Natural killer cell (primary cell): ENCODE measurements at regions not wholly inside any gene's neighbourhood (a gene's known extent, or its start where the extent isn't known, plus 50 kb on each side); places are given as distances from the start of the nearest gene placed in this dataset.

Source experiments
- ATAC-seq, 3 donors: fragments of 150-1000 bp in 2 of 3; fragments of 200-7000 bp in 1 of 3; cut with Tn5 transposase; 1 replicate in 1 of 3; 2 replicates in 2 of 3; pipeline ENCODE4 v1.10.0; 2021; ENCODE audit warnings: mild to moderate bottlenecking in 2 of 3, moderate library complexity in 2 of 3
- DNase-seq, 2 donors: peaks; one replicate each; pipeline versions ENCODE4 v3.0.0 to v3.0.0-alpha.2; 2013 to 2021; ENCODE audit warnings: mixed read lengths in 1 of 2
- H3K27ac ChIP-seq: one replicate; pipeline ENCODE4 v1.5.1; 2013; ENCODE audit warnings: mild to moderate bottlenecking, low read length
- H3K27me3 ChIP-seq: one replicate; pipeline ENCODE4 v1.6.1; 2013; ENCODE audit warnings: low read length; ENCODE audit not compliant: control insufficient read depth, insufficient read depth
- H3K36me3 ChIP-seq: one replicate; pipeline ENCODE4 v1.6.1; 2013; ENCODE audit warnings: low read length; ENCODE audit not compliant: control insufficient read depth, insufficient read depth
- H3K4me1 ChIP-seq: one replicate; pipeline ENCODE4 v1.6.1; 2013; ENCODE audit warnings: low read length; ENCODE audit not compliant: control insufficient read depth, insufficient read depth
- H3K4me3 ChIP-seq: one replicate; pipeline ENCODE4 v1.5.1; 2013; ENCODE audit warnings: low read length
- H3K9me3 ChIP-seq: one replicate; pipeline ENCODE4 v1.6.1; 2013; ENCODE audit warnings: low read length; ENCODE audit not compliant: control insufficient read depth, insufficient read depth
- H3K27ac Mint-ChIP-seq, 2 donors: one replicate each; pipeline ENCODE4 v1.8.0; 2022; ENCODE audit warnings: mild to moderate bottlenecking in 2 of 2, mixed read lengths in 2 of 2, moderate library complexity in 1 of 2
- H3K27me3 Mint-ChIP-seq, 2 donors: one replicate each; pipeline ENCODE4 v1.8.0; 2022; ENCODE audit warnings: low read depth in 2 of 2, mixed read lengths in 2 of 2
- H3K36me3 Mint-ChIP-seq: one replicate; pipeline ENCODE4 v1.8.0; 2022; ENCODE audit warnings: mixed read lengths
- H3K4me1 Mint-ChIP-seq, 2 donors: one replicate each; pipeline ENCODE4 v1.8.0; 2022; ENCODE audit warnings: mixed read lengths in 2 of 2
- H3K4me3 Mint-ChIP-seq: one replicate; pipeline ENCODE4 v1.8.0; 2022; ENCODE audit warnings: mild to moderate bottlenecking, moderate library complexity, mixed read lengths
- H3K9me3 Mint-ChIP-seq, 2 donors: one replicate each; pipeline ENCODE4 v1.8.0; 2022; ENCODE audit warnings: mixed read lengths in 2 of 2
- whole genome bisulfite sequencing: methylation state at CpG from one replicate; pipeline ENCODE4 v1.1.7; 2013; ENCODE audit warnings: missing lambda C conversion rate; ENCODE audit not compliant: insufficient coverage; 5-methylcytosine and 5-hydroxymethylcytosine counted together
- intact Hi-C: fragments of 100-400 bp; cut with micrococcal nuclease; formaldehyde crosslinking; loops from one replicate; pipeline ENCODE4 v1.14.2; 2022
- TF ChIP-seq, protein P1 (sequence below): fragments of 200-600 bp; IDR thresholded peaks from one replicate; pipeline ENCODE4 v1.8.0; 2022; ENCODE audit warnings: antibody characterized with exemption

DNA sequence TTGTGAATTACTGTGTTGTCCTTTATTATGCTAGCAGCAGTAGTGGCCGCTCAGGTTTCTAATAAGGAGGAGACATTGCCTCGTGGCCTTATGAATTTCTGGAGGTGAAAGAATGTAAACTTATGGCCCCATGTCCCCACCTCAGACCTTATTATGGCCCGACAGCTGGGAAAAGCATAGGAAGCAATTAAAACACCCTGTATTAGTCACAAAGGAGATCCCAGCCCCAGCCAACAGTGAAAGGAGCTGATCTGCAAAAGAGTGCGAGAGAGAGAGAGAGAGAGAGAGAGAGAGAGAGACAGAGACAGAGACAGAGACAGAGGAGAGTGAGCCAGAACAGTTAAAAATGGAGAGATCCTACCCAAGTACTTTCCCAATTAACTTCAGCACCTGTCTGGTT is 269.3 kb downstream of the DMRT2 start:
- ATAC-seq (no peak), DNase-seq (no peak)
- Histone ChIP-seq H3K27ac (no peak overlapping the region), H3K4me3 (no peak overlapping the region), H3K9me3 (no peaks in the 10 kb centered on the region), H3K27me3 (no peaks in the 10 kb centered on the region), H3K4me1 (no peaks in the 10 kb centered on the region), H3K36me3 (no peaks in the 10 kb centered on the region)
- peaks cover 0 to 5% of the 10 kb centered on the region in 2 donors for H3K9me3 Mint-ChIP-seq
- H3K27me3 Mint-ChIP-seq = peaks cover 0 to 3% of the 10 kb centered on the region in 2 donors
- intact Hi-C loops = no loop called here
- TF ChIP-seq, protein P1, sequence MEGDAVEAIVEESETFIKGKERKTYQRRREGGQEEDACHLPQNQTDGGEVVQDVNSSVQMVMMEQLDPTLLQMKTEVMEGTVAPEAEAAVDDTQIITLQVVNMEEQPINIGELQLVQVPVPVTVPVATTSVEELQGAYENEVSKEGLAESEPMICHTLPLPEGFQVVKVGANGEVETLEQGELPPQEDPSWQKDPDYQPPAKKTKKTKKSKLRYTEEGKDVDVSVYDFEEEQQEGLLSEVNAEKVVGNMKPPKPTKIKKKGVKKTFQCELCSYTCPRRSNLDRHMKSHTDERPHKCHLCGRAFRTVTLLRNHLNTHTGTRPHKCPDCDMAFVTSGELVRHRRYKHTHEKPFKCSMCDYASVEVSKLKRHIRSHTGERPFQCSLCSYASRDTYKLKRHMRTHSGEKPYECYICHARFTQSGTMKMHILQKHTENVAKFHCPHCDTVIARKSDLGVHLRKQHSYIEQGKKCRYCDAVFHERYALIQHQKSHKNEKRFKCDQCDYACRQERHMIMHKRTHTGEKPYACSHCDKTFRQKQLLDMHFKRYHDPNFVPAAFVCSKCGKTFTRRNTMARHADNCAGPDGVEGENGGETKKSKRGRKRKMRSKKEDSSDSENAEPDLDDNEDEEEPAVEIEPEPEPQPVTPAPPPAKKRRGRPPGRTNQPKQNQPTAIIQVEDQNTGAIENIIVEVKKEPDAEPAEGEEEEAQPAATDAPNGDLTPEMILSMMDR = no peak
- 77% methylated on average over 3 of the region's 4 CpGs for WGBS
- no peak overlapping the region for H3K27ac Mint-ChIP-seq
- no peaks in the 10 kb centered on the region for H3K36me3 Mint-ChIP-seq
- H3K4me1 Mint-ChIP-seq = no peaks in the 10 kb centered on the region
- no peak overlapping the region for H3K4me3 Mint-ChIP-seq

DNA sequence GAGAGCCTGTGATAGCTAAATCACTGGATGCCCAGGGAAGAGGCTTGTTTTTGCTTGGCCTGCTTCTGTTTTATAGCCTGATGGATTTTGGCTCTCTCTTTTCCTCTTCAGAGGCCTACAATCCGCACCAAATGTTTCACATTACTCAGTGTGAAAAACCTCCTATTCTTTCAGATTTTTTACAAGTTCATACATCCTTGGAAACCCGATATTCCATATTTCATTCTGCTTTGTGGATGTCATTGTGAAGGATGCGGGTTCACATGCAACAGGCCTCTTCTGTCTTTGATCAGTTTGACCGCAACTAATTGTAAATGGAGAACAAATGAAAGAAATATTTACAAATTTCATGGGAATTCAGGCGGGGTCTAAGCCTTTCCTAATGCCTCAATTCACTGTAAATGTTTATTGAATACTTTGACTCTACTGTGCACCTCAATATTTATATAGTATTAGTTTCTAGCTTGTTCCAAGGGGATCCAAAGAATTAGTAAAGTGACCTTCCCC is 269.9 kb downstream of the DMRT2 start:
- H3K36me3 Mint-ChIP-seq = no peaks in the 10 kb centered on the region
- ATAC-seq (no peak), DNase-seq (no peak)
- H3K4me3 Mint-ChIP-seq = no peak overlapping the region
- H3K27me3 Mint-ChIP-seq = peaks cover 0 to 3% of the 10 kb centered on the region in 2 donors
- H3K4me3 ChIP-seq = no peak overlapping the region
- no peaks in the 10 kb centered on the region for H3K4me1 ChIP-seq
- intact Hi-C loops = no loop called here
- no peaks in the 10 kb centered on the region for H3K27me3 ChIP-seq
- no peaks in the 10 kb centered on the region for H3K4me1 Mint-ChIP-seq
- H3K27ac Mint-ChIP-seq = no peak overlapping the region
- TF ChIP-seq, protein P1 = no peak
- no peaks in the 10 kb centered on the region for H3K9me3 ChIP-seq
- H3K9me3 Mint-ChIP-seq = peaks cover 0 to 5% of the 10 kb centered on the region in 2 donors
- WGBS = 64% methylated on average over 4 of the region's 5 CpGs
- no peak overlapping the region for H3K27ac ChIP-seq
- no peaks in the 10 kb centered on the region for H3K36me3 ChIP-seq

GRCh38 chr9:1320607-1321195 is 270.5 kb downstream of the DMRT2 start:
- DNase-seq (no peak), ATAC-seq (no peak)
- Mint-ChIP-seq H3K36me3 (no peaks in the 10 kb centered on the region), H3K9me3 (peaks cover 0 to 5% of the 10 kb centered on the region in 2 donors), H3K4me3 (no peak overlapping the region), H3K27me3 (peaks cover 0 to 3% of the 10 kb centered on the region in 2 donors), H3K27ac (no peak overlapping the region), H3K4me1 (no peaks in the 10 kb centered on the region)
- no peaks in the 10 kb centered on the region for H3K36me3 ChIP-seq
- no peak overlapping the region for H3K4me3 ChIP-seq
- no peak overlapping the region for H3K27ac ChIP-seq
- H3K9me3 ChIP-seq = no peaks in the 10 kb centered on the region
- intact Hi-C loops = no loop called here
- TF ChIP-seq, protein P1 = no peak
- WGBS = 80% methylated on average over 7 of the region's 7 CpGs
- H3K4me1 ChIP-seq = no peaks in the 10 kb centered on the region
- H3K27me3 ChIP-seq = no peaks in the 10 kb centered on the region

DNA sequence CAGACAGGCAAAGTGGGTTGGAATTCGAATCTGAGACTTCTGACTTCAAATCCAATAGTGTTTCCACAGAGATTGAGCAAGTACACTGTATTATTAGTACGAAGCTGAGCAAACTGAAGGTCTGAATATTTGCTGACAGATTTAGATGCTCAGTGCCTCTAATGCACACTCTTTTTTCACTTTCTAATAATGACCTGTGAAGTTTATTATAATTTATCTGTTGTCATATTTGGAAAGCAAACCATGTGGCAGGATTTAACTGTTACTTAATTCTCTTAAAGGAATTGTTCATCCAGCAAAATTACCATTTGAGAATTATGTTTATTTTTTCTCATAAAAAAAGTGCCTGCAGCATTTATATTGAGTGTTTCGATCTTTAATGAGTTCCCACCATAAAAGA is 277.3 kb downstream of the DMRT2 start:
- DNase-seq (no peak), ATAC-seq (no peak)
- Histone ChIP-seq H3K27me3 (no peaks in the 10 kb centered on the region), H3K9me3 (no peaks in the 10 kb centered on the region), H3K4me3 (no peak overlapping the region), H3K36me3 (no peaks in the 10 kb centered on the region), H3K27ac (no peak overlapping the region), H3K4me1 (no peaks in the 10 kb centered on the region)
- WGBS = 71% methylated on average over 1 of the region's 3 CpGs
- no peaks in the 10 kb centered on the region for H3K4me1 Mint-ChIP-seq
- no peaks in the 10 kb centered on the region for H3K36me3 Mint-ChIP-seq
- H3K27me3 Mint-ChIP-seq = peaks cover 0 to 4% of the 10 kb centered on the region in 2 donors
- no peak overlapping the region for H3K4me3 Mint-ChIP-seq
- intact Hi-C loops = no loop called here
- no peak overlapping the region for H3K27ac Mint-ChIP-seq
- H3K9me3 Mint-ChIP-seq = no peaks in the 10 kb centered on the region
- TF ChIP-seq, protein P1 = no peak
